Bronchial epithelial cell (primary cell): ENCODE measurements at regions not wholly inside any gene's neighbourhood (a gene's known extent, or its start where the extent isn't known, plus 50 kb on each side); places are given as distances from the start of the nearest gene placed in this dataset.

Experiments
- DNase-seq: peaks from one replicate; pipeline ENCODE4 v3.0.0-alpha.2; 2010; ENCODE audit warnings: low read depth
- FAIRE-seq: peaks from 2 replicates; lab custom pipeline; 2011; peaks lifted over from hg19 to GRCh38; lab: Jason Lieb, UNC
- H3K27me3 ChIP-seq: 2 replicates; pipeline ENCODE4 v1.5.1; 2011; ENCODE audit warnings: low read length; ENCODE audit not compliant: control insufficient read depth, insufficient read depth
- H3K36me3 ChIP-seq: 2 replicates; pipeline ENCODE4 v1.5.1; 2011; ENCODE audit warnings: low read length; ENCODE audit not compliant: control insufficient read depth, insufficient read depth
- H3K4me3 ChIP-seq: 2 replicates; pipeline ENCODE4 v1.5.1; 2011; ENCODE audit warnings: mild to moderate bottlenecking, low read depth, low read length, control low read depth
- CTCF ChIP-seq: IDR thresholded peaks from 2 replicates; pipeline ENCODE4 v1.5.1; 2011; ENCODE audit warnings: mild to moderate bottlenecking, moderate library complexity, low read length, control low read depth, inconsistent platforms; ENCODE audit not compliant: insufficient read depth, severe bottlenecking

- Histone ChIP-seq H3K4me3 (no peak overlapping the region), H3K27me3 (no peaks in the 10 kb centered on the region), H3K36me3 (no peaks in the 10 kb centered on the region)
- FAIRE-seq (peak; percentile 96), DNase-seq (no peak)
- no peak for TF ChIP-seq CTCF
Observed at GRCh38 chr9:32869404-32869803, 86.1 kb downstream of the TMEM215 start.

GRCh38 chr9:32873131-32873530 is 89.8 kb downstream of the TMEM215 start:
- Histone ChIP-seq H3K27me3 (no peaks in the 10 kb centered on the region), H3K4me3 (no peak overlapping the region), H3K36me3 (no peaks in the 10 kb centered on the region)
- DNase-seq, result no peak
- no peak for TF ChIP-seq CTCF
- no peak for FAIRE-seq

GRCh38 chr9:32873553-32873952 is 90.2 kb downstream of the TMEM215 start:
- no peak for DNase-seq
- no peaks in the 10 kb centered on the region for H3K36me3 ChIP-seq
- no peak for TF ChIP-seq CTCF
- no peak overlapping the region for H3K4me3 ChIP-seq
- FAIRE-seq, result no peak
- H3K27me3 ChIP-seq, result no peaks in the 10 kb centered on the region

DNA sequence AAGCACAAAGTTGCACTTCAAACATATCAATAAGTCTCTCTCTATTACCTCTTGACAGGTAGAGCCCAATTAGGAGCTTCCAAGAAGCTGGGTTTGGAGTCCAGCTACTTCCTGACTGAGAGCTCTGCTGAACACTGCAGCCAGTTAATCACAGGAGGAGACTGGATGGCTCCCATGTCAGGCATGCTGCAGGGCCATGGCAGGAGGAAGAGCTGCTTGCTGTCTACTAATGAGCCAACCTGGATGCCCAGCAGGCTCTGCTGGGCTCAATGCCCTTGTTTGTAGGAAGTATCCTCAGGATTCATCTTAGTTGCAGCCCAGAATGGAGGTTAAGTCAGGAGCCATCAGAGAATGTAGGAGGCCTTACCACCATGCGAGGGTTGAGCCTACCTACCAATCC is 91.9 kb downstream of the TMEM215 start:
- no peak for FAIRE-seq
- DNase-seq, result peak; percentile 7
- no peak for TF ChIP-seq CTCF
- Histone ChIP-seq H3K4me3 (no peak overlapping the region), H3K27me3 (no peaks in the 10 kb centered on the region), H3K36me3 (no peaks in the 10 kb centered on the region)

GRCh38 chr9:32875748-32876147 is 92.4 kb downstream of the TMEM215 start:
- Histone ChIP-seq H3K4me3 (no peak overlapping the region), H3K36me3 (no peaks in the 10 kb centered on the region), H3K27me3 (no peaks in the 10 kb centered on the region)
- DNase-seq, result no peak
- no peak for TF ChIP-seq CTCF
- no peak for FAIRE-seq

DNA sequence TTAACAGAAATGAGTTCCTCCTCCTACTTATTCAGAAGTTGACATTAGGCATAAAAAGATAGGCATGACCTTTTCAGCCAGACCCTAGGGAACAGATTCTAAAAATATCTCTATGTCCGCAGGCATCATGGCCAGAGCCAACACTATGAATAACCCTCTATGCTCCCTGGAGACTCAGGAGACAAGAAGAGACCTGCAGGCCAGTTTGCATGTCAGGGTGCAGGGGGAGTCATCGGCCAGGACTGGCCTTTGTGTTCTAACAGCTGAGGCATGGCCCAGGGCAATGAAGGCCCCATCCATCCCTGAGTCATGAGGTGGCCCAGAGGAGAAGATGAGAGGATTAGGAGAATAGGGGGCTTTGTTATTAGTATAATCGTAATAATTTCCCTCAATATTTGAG is 93.8 kb downstream of the TMEM215 start:
- no peaks in the 10 kb centered on the region for H3K27me3 ChIP-seq
- TF ChIP-seq CTCF, result no peak
- no peak overlapping the region for H3K4me3 ChIP-seq
- FAIRE-seq, result no peak
- peak; percentile 39 for DNase-seq
- H3K36me3 ChIP-seq, result no peaks in the 10 kb centered on the region
